ENCODE measurements at regions not wholly inside any gene's neighbourhood (a gene's known extent, or its start where the extent isn't known, plus 50 kb on each side); places are given as distances from the start of the nearest gene placed in this dataset.
A peak's percentile ranks its signal among the peaks of the same experiment; 100 is the strongest.
"Not testable (repeated sequence)": the region's sequence is repeated elsewhere in the genome, so short reads cannot be mapped to it uniquely, and the experiment has no call there.

- peak in 1 of 2 donors; percentile 4 for DNase-seq
These were observed 409.0 kb downstream of the BCOR start for GRCh38 chrX:39688576-39689375.

- DNase-seq: no peak
These were observed 408.2 kb downstream of the BCOR start for GRCh38 chrX:39689376-39690104.

- DNase-seq: no peak
These were observed 407.0 kb downstream of the BCOR start for GRCh38 chrX:39690541-39691415.

GRCh38 chrX:39691724-39692123, 406.0 kb downstream of the BCOR start:
- no peak for DNase-seq

- DNase-seq: no peak
These were observed 405.0 kb downstream of the BCOR start for GRCh38 chrX:39692796-39693195.

GRCh38 chrX:39693298-39693697, 404.5 kb downstream of the BCOR start:
- DNase-seq: no peak

GRCh38 chrX:39702636-39703035, 395.1 kb downstream of the BCOR start:
- DNase-seq: not testable (repeated sequence)

- DNase-seq: no peak
These were observed 394.5 kb downstream of the BCOR start for GRCh38 chrX:39703307-39703706.

- no peak for DNase-seq
These were observed 393.2 kb downstream of the BCOR start for GRCh38 chrX:39704590-39704989.

- no peak for DNase-seq
These were observed 392.5 kb downstream of the BCOR start for GRCh38 chrX:39705290-39705689.

- no peak for DNase-seq
These were observed 388.4 kb downstream of the BCOR start for GRCh38 chrX:39709364-39709763.

- DNase-seq: no peak
These were observed 387.9 kb downstream of the BCOR start for GRCh38 chrX:39709812-39710211.

GRCh38 chrX:39710776-39711175, 387.0 kb downstream of the BCOR start:
- DNase-seq: no peak

- DNase-seq: no peak
These were observed 383.3 kb downstream of the BCOR start for GRCh38 chrX:39714471-39714870.

- no peak for DNase-seq
These were observed 381.4 kb downstream of the BCOR start for GRCh38 chrX:39716401-39716800.

- no peak for DNase-seq
These were observed 380.8 kb downstream of the BCOR start for GRCh38 chrX:39716802-39717540.

GRCh38 chrX:39718981-39719380, 378.8 kb downstream of the BCOR start:
- no peak for DNase-seq

GRCh38 chrX:39720945-39721344, 376.8 kb downstream of the BCOR start:
- no peak for DNase-seq

- no peak for DNase-seq
These were observed 376.0 kb downstream of the BCOR start for GRCh38 chrX:39721566-39722279.

GRCh38 chrX:39724544-39724943, 373.2 kb downstream of the BCOR start:
- DNase-seq: no peak

- no peak for DNase-seq
These were observed 372.6 kb downstream of the BCOR start for GRCh38 chrX:39725114-39725513.

Data from bone marrow (tissue), 2 donors.